GM19043 (cell line): ENCODE measurements at regions not wholly inside any gene's neighbourhood (a gene's known extent, or its start where the extent isn't known, plus 50 kb on each side); places are given as distances from the start of the nearest gene placed in this dataset.

ENCODE experiments used
- ATAC-seq: cut with Tn5 transposase; IDR thresholded peaks from one replicate; pipeline ENCODE4 v1.9.1; 2021; ENCODE audit warnings: low read depth; ENCODE audit not compliant: unreplicated experiment

GRCh38 chr5:86765778-86766502 lies 148.2 kb downstream of the COX7C start:
- ATAC-seq = no peak

- no peak for ATAC-seq
These were observed 151.0 kb downstream of the COX7C start for GRCh38 chr5:86768699-86769202.

GRCh38 chr5:86780018-86780417 lies 162.3 kb downstream of the COX7C start:
- ATAC-seq = no peak

- no peak for ATAC-seq
These were observed 169.2 kb downstream of the COX7C start for GRCh38 chr5:86786955-86787354.

GRCh38 chr5:86795659-86796058 lies 177.9 kb downstream of the COX7C start:
- no peak for ATAC-seq

- no peak for ATAC-seq
These were observed 179.9 kb downstream of the COX7C start for GRCh38 chr5:86797677-86798076.

GRCh38 chr5:86806206-86806605 lies 188.5 kb downstream of the COX7C start:
- ATAC-seq = no peak

GRCh38 chr5:86807046-86808031 lies 189.6 kb downstream of the COX7C start:
- ATAC-seq = no peak

- no peak for ATAC-seq
These were observed 196.6 kb downstream of the COX7C start for GRCh38 chr5:86814315-86814714.

GRCh38 chr5:86814907-86815306 lies 197.2 kb downstream of the COX7C start:
- ATAC-seq = no peak

GRCh38 chr5:86824637-86825036 lies 206.9 kb downstream of the COX7C start:
- no peak for ATAC-seq

GRCh38 chr5:86831128-86831527 lies 213.4 kb downstream of the COX7C start:
- ATAC-seq = no peak

GRCh38 chr5:86833868-86834267 lies 216.1 kb downstream of the COX7C start:
- no peak for ATAC-seq

- no peak for ATAC-seq
These were observed 219.9 kb downstream of the COX7C start for GRCh38 chr5:86837610-86838009.

- no peak for ATAC-seq
These were observed 220.3 kb downstream of the COX7C start for GRCh38 chr5:86838083-86838482.

- no peak for ATAC-seq
These were observed 223.4 kb downstream of the COX7C start for GRCh38 chr5:86841000-86841644.

- ATAC-seq = no peak
These were observed 240.7 kb downstream of the COX7C start for GRCh38 chr5:86858442-86858841.

GRCh38 chr5:86861512-86861911 lies 243.8 kb downstream of the COX7C start:
- ATAC-seq = no peak

- ATAC-seq = no peak
These were observed 244.4 kb downstream of the COX7C start for GRCh38 chr5:86862093-86862492.

GRCh38 chr5:86864051-86864450 lies 246.3 kb downstream of the COX7C start:
- no peak for ATAC-seq

GRCh38 chr5:86865256-86865785 lies 247.6 kb downstream of the COX7C start:
- ATAC-seq = no peak
